Bronchial epithelial cell (primary cell): ENCODE measurements at regions not wholly inside any gene's neighbourhood (a gene's known extent, or its start where the extent isn't known, plus 50 kb on each side); places are given as distances from the start of the nearest gene placed in this dataset.

Source experiments
- DNase-seq: peaks from one replicate; pipeline ENCODE4 v3.0.0-alpha.2; 2010; ENCODE audit warnings: low read depth
- FAIRE-seq: peaks from 2 replicates; lab custom pipeline; 2011; peaks lifted over from hg19 to GRCh38; lab: Jason Lieb, UNC
- H3K27me3 ChIP-seq: 2 replicates; pipeline ENCODE4 v1.5.1; 2011; ENCODE audit warnings: low read length; ENCODE audit not compliant: control insufficient read depth, insufficient read depth
- H3K36me3 ChIP-seq: 2 replicates; pipeline ENCODE4 v1.5.1; 2011; ENCODE audit warnings: low read length; ENCODE audit not compliant: control insufficient read depth, insufficient read depth
- H3K4me3 ChIP-seq: 2 replicates; pipeline ENCODE4 v1.5.1; 2011; ENCODE audit warnings: mild to moderate bottlenecking, low read depth, low read length, control low read depth
- CTCF ChIP-seq: IDR thresholded peaks from 2 replicates; pipeline ENCODE4 v1.5.1; 2011; ENCODE audit warnings: mild to moderate bottlenecking, moderate library complexity, low read length, control low read depth, inconsistent platforms; ENCODE audit not compliant: insufficient read depth, severe bottlenecking

GRCh38 chr10:55062349-55062748 lies 261.3 kb upstream of the PCDH15 start:
- FAIRE-seq (no peak), DNase-seq (no peak)
- TF ChIP-seq CTCF = no peak
- Histone ChIP-seq H3K4me3 (no peak overlapping the region), H3K36me3 (no peaks in the 10 kb centered on the region), H3K27me3 (no peaks in the 10 kb centered on the region)

GRCh38 chr10:55058800-55059199 lies 257.8 kb upstream of the PCDH15 start:
- TF ChIP-seq CTCF = no peak
- no peak for DNase-seq
- Histone ChIP-seq H3K4me3 (no peak overlapping the region), H3K36me3 (no peaks in the 10 kb centered on the region), H3K27me3 (no peaks in the 10 kb centered on the region)
- FAIRE-seq = no peak

- no peak for FAIRE-seq
- TF ChIP-seq CTCF = no peak
These were observed 250.5 kb upstream of the PCDH15 start for GRCh38 chr10:55051515-55051914.

GRCh38 chr10:55048830-55049498 lies 247.9 kb upstream of the PCDH15 start:
- H3K36me3 ChIP-seq = no peaks in the 10 kb centered on the region
- FAIRE-seq = no peak
- no peak for DNase-seq
- no peak overlapping the region for H3K4me3 ChIP-seq
- H3K27me3 ChIP-seq = no peaks in the 10 kb centered on the region
- no peak for TF ChIP-seq CTCF

More at GRCh38 chr10:55051515-55051914, 250.5 kb upstream of the PCDH15 start:
- Histone ChIP-seq H3K36me3 (no peaks in the 10 kb centered on the region), H3K27me3 (no peaks in the 10 kb centered on the region), H3K4me3 (no peak overlapping the region)
- DNase-seq = no peak

GRCh38 chr10:55043540-55043939 lies 242.5 kb upstream of the PCDH15 start:
- no peak for TF ChIP-seq CTCF
- H3K4me3 ChIP-seq = no peak overlapping the region
- no peaks in the 10 kb centered on the region for H3K27me3 ChIP-seq
- no peaks in the 10 kb centered on the region for H3K36me3 ChIP-seq
- no peak for DNase-seq
- no peak for FAIRE-seq

- no peak for DNase-seq
- H3K27me3 ChIP-seq = no peaks in the 10 kb centered on the region
- TF ChIP-seq CTCF = no peak
- no peaks in the 10 kb centered on the region for H3K36me3 ChIP-seq
- no peak overlapping the region for H3K4me3 ChIP-seq
- no peak for FAIRE-seq
These were observed 232.0 kb upstream of the PCDH15 start for GRCh38 chr10:55033061-55033460.
